Right lobe of liver (tissue), 4 donors: ENCODE measurements at regions not wholly inside any gene's neighbourhood (a gene's known extent, or its start where the extent isn't known, plus 50 kb on each side); places are given as distances from the start of the nearest gene placed in this dataset.

Experiments
- CTCF ChIP-seq, 4 donors: fragments of 200-600 bp in 3 of 4; fragments of 450-650 bp in 1 of 4; IDR thresholded peaks; one replicate each; pipeline versions ENCODE4 v1.5.1 to v1.8.0; 2016 to 2022; ENCODE audit warnings: antibody characterized with exemption in 4 of 4, mild to moderate bottlenecking in 2 of 4
- POLR2A ChIP-seq: fragments of 450-650 bp; IDR thresholded peaks from one replicate; pipeline ENCODE4 v1.6.1; 2017; ENCODE audit warnings: antibody characterized with exemption, mild to moderate bottlenecking
- donor health status: DM: no; HTN: no; CAD: no.
- donor health status: DM: no; HTN: no; CAD: no.
- donor health status: DM: no; HTN: yes; CAD: no.

GRCh38 chr16:87160234-87160636, 157.0 kb downstream of the C16orf95 start:
- TF ChIP-seq CTCF (IDR thresholded peaks at IDR 0.05) = no peak
- TF ChIP-seq POLR2A = no peak
